ENCODE measurements at regions not wholly inside any gene's neighbourhood (a gene's known extent, or its start where the extent isn't known, plus 50 kb on each side); places are given as distances from the start of the nearest gene placed in this dataset.

DNA sequence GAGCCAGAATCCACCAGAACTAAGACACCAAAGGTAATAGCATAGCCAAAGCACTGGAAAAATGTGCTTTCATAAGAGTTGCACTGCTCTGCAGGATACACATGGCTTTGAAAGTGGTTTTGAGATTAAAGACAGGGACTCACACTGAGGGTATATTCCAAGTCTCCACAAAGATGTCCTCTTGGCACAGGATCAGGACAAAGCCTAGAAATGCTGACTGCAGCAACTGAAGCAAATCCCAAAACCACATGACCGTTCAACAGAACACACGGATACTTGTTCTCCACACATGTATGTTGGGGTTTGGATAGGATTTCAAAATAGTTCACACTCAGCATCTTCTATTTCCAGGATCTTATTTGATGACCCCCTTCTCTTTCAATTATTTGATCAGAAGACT, 364.3 kb upstream of the HSF2 start:
- no peak for ATAC-seq (ENCODE audit: low FRiP score)
- no peak for DNase-seq (ENCODE audit: low spot score)
- TF ChIP-seq, protein P1, sequence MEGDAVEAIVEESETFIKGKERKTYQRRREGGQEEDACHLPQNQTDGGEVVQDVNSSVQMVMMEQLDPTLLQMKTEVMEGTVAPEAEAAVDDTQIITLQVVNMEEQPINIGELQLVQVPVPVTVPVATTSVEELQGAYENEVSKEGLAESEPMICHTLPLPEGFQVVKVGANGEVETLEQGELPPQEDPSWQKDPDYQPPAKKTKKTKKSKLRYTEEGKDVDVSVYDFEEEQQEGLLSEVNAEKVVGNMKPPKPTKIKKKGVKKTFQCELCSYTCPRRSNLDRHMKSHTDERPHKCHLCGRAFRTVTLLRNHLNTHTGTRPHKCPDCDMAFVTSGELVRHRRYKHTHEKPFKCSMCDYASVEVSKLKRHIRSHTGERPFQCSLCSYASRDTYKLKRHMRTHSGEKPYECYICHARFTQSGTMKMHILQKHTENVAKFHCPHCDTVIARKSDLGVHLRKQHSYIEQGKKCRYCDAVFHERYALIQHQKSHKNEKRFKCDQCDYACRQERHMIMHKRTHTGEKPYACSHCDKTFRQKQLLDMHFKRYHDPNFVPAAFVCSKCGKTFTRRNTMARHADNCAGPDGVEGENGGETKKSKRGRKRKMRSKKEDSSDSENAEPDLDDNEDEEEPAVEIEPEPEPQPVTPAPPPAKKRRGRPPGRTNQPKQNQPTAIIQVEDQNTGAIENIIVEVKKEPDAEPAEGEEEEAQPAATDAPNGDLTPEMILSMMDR (IDR thresholded peaks at IDR 0.05): no peak

- ATAC-seq (ENCODE audit: low FRiP score): no peak
- DNase-seq (ENCODE audit: low spot score): no peak
- TF ChIP-seq, protein P1 (IDR thresholded peaks at IDR 0.05): no peak
These were observed 359.2 kb upstream of the HSF2 start for GRCh38 chr6:122040261-122040660.

DNA sequence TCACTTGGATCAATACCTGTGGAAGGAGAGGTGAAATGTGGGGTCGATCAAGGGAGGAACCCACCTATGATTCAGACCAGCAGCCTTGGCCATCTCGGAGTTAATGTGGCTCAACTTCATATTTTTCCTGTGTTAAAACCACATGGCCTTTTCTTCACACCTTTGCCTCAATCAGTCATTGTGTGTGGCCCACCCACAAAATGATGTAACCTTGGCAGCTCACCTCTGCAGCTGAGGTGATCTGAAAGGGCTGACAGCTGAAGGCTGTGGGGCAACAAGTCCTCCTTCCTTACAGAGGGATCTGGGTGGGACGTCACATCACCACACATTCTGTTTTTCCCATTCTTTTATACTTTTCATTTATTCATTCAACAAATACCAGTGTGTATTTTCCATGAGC, 357.1 kb upstream of the HSF2 start:
- no peak for DNase-seq (ENCODE audit: low spot score)
- TF ChIP-seq, protein P1 (IDR thresholded peaks at IDR 0.05): no peak
- no peak for ATAC-seq (ENCODE audit: low FRiP score)

GRCh38 chr6:122042960-122043735, 356.3 kb upstream of the HSF2 start:
- ATAC-seq (ENCODE audit: low FRiP score) (no peak), DNase-seq (ENCODE audit: low spot score) (no peak)
- TF ChIP-seq, protein P1 (IDR thresholded peaks at IDR 0.05): no peak

GRCh38 chr6:122048570-122048969, 350.9 kb upstream of the HSF2 start:
- ATAC-seq (ENCODE audit: low FRiP score): no peak
- DNase-seq (ENCODE audit: low spot score): no peak
- TF ChIP-seq, protein P1 (IDR thresholded peaks at IDR 0.05): no peak

- DNase-seq (ENCODE audit: low spot score) (no peak), ATAC-seq (ENCODE audit: low FRiP score) (peak; percentile 87)
- TF ChIP-seq, protein P1 (IDR thresholded peaks at IDR 0.05): no peak
These were observed 350.1 kb upstream of the HSF2 start for GRCh38 chr6:122049341-122049740.

DNA sequence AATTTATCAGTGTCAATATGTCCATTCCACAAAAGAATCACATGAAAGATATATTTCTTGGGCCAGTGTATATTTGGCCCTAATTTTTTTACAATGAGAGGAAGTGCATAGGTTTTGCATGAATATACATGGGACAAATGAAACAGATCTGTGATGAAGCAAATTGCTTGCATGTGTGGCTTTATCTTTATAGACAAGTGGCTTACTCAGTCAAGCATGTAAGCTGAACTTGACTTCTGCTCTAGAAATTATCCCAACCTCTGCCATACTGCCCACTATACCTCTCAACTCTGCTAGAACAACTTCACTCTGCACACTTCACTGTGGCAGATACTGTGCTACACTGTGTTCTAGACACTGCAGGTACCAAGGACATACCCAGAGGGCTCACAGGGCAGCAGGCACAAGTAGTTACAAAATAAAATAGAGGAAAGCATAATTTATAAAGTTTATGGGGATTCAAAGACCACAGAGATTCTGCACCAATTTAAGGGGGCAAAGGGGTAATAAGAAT, 349.2 kb upstream of the HSF2 start:
- ATAC-seq (ENCODE audit: low FRiP score): no peak
- TF ChIP-seq, protein P1 (IDR thresholded peaks at IDR 0.05): no peak
- no peak for DNase-seq (ENCODE audit: low spot score)

Data from omental fat pad (tissue), 3 donors.